Tibial nerve (tissue), 4 donors: ENCODE measurements at regions not wholly inside any gene's neighbourhood (a gene's known extent, or its start where the extent isn't known, plus 50 kb on each side); places are given as distances from the start of the nearest gene placed in this dataset.

Experiments
- CTCF ChIP-seq, 5 experiments: fragments of 200-600 bp in 3 of 5; fragments of 450-650 bp in 2 of 5; sonication (generic) in 3 of 5; IDR thresholded peaks; one replicate each; pipeline ENCODE4 v1.5.1; 2016 to 2019; ENCODE audit warnings: antibody characterized with exemption in 5 of 5, mild to moderate bottlenecking in 3 of 5, moderate library complexity in 2 of 5
- EP300 ChIP-seq, 2 donors: sonication (generic); formaldehyde crosslinking; IDR thresholded peaks; one replicate each; pipeline ENCODE4 v1.6.1; 2017; ENCODE audit warnings: antibody characterized with exemption in 2 of 2, mild to moderate bottlenecking in 1 of 2
- POLR2A ChIP-seq, 2 donors: fragments of 450-650 bp; IDR thresholded peaks; one replicate each; pipeline ENCODE4 v1.6.1; 2017; ENCODE audit warnings: antibody characterized with exemption in 2 of 2, mild to moderate bottlenecking in 2 of 2, moderate library complexity in 2 of 2

DNA sequence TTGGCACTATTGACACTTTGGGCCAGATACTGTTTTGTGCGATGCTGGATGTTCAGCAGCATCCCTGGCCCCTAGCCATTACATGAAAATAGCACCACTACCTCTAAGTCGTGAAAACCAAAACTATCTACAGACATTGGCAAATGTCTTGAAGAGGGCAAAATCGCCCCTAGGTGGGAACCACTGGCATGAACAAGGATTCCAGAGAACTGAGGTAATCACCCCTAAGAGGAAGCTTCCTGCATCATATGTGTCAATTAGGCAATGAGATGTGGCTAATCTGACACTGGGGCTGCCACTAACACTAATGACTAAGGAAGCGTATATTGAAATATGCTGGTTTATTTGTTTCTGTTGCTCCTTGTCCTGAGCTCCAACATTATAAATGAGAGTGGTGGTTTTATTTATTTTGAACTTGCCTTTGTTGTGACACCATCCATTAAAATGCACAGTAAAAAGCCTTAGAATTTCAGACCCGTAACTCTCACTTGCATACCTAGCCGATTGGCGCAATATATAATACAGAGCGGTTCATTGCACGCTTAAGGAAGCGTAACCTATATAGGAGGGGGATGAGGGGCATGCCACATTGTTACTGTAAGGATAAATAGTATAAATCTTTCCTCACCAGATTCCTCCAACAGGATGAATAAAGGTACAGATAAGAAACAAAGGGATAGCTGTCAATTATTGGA is 299.8 kb upstream of the CNTN4 start:
- TF ChIP-seq POLR2A (IDR thresholded peaks at IDR 0.05) (no peak), CTCF (IDR thresholded peaks at IDR 0.05) (no peak), EP300 (IDR thresholded peaks at IDR 0.05) (no peak)
